SK-N-SH treated with all-trans-retinoic acid at 6 μM for 48 hours (cell line): ENCODE measurements at regions not wholly inside any gene's neighbourhood (a gene's known extent, or its start where the extent isn't known, plus 50 kb on each side); places are given as distances from the start of the nearest gene placed in this dataset.

Source experiments
- ATAC-seq: fragments of 200-7000 bp; cut with Tn5 transposase; 3 replicates; pipeline ENCODE4 v1.9.1; 2020; ENCODE audit warnings: mild to moderate bottlenecking, moderate library complexity
- ARNTL ChIP-seq: fragments of 450-650 bp; formaldehyde crosslinking; IDR thresholded peaks from 2 replicates; pipeline ENCODE4 v1.5.0; 2020; ENCODE audit warnings: low read depth, mild to moderate bottlenecking, moderate library complexity, borderline replicate concordance
- BACH2 ChIP-seq: fragments of 250-450 bp; sonication (Bioruptor Pico); IDR thresholded peaks from 2 replicates; pipeline ENCODE4 v1.9.0; 2021; ENCODE audit warnings: mild to moderate bottlenecking, borderline replicate concordance
- CSDC2 ChIP-seq: fragments of 250-450 bp; sonication (Bioruptor Pico); IDR thresholded peaks from 2 replicates; pipeline ENCODE4 v1.5.0; 2020; ENCODE audit warnings: mild to moderate bottlenecking, moderate library complexity
- ESRRG ChIP-seq: fragments of 250-450 bp; sonication (Bioruptor Pico); IDR thresholded peaks from 2 replicates; pipeline ENCODE4 v1.6.1; 2021; ENCODE audit warnings: mild to moderate bottlenecking
- GLIS3 ChIP-seq: fragments of 250-450 bp; sonication (Bioruptor Pico); IDR thresholded peaks from 2 replicates; pipeline ENCODE4 v1.5.0; 2020; ENCODE audit warnings: mild to moderate bottlenecking, moderate library complexity
- ISL1 ChIP-seq: fragments of 250-450 bp; sonication (Bioruptor Pico); IDR thresholded peaks from 2 replicates; pipeline ENCODE4 v2.1.2; 2022; ENCODE audit warnings: mild to moderate bottlenecking, moderate library complexity
- OSR1 ChIP-seq: fragments of 250-450 bp; sonication (Bioruptor Pico); IDR thresholded peaks from 2 replicates; pipeline ENCODE4 v1.8.0; 2022; ENCODE audit warnings: moderate library complexity, mild to moderate bottlenecking, inconsistent platforms
- PPARA ChIP-seq: fragments of 250-450 bp; sonication (Bioruptor Pico); IDR thresholded peaks from 2 replicates; pipeline ENCODE4 v1.5.0; 2020; ENCODE audit warnings: mild to moderate bottlenecking, borderline replicate concordance
- RARB ChIP-seq: fragments of 250-450 bp; sonication (Bioruptor Pico); IDR thresholded peaks from 2 replicates; pipeline ENCODE4 v1.8.0; 2021; ENCODE audit warnings: mild to moderate bottlenecking, moderate library complexity
- SNAI2 ChIP-seq: fragments of 250-450 bp; sonication (Bioruptor Pico); IDR thresholded peaks from 2 replicates; pipeline ENCODE4 v1.5.0; 2020; ENCODE audit warnings: mild to moderate bottlenecking, moderate library complexity
- TCF4 ChIP-seq: fragments of 250-450 bp; sonication (Bioruptor Pico); IDR thresholded peaks from 2 replicates; pipeline ENCODE4 v1.8.0; 2021; ENCODE audit warnings: mild to moderate bottlenecking, moderate library complexity, borderline replicate concordance
- TOX ChIP-seq: fragments of 250-450 bp; sonication (Bioruptor Pico); IDR thresholded peaks from 2 replicates; pipeline ENCODE4 v1.8.0; 2021; ENCODE audit warnings: mild to moderate bottlenecking, moderate library complexity, borderline replicate concordance
- ZC3H10 ChIP-seq: fragments of 250-450 bp; sonication (Bioruptor Pico); IDR thresholded peaks from 2 replicates; pipeline ENCODE4 v1.5.1; 2021; ENCODE audit warnings: mild to moderate bottlenecking, moderate library complexity
- ZFP3 ChIP-seq: fragments of 250-450 bp; sonication (Bioruptor Pico); IDR thresholded peaks from 2 replicates; pipeline ENCODE4 v1.5.0; 2020; ENCODE audit warnings: mild to moderate bottlenecking, moderate library complexity
- ZFP30 ChIP-seq: fragments of 450-650 bp; formaldehyde crosslinking; IDR thresholded peaks from 2 replicates; pipeline ENCODE4 v1.5.0; 2022; ENCODE audit warnings: mild to moderate bottlenecking, moderate library complexity
- ZNF565 ChIP-seq: fragments of 450-650 bp; formaldehyde crosslinking; conservative IDR thresholded peaks from 2 replicates; pipeline ENCODE4 v1.5.0; 2020; ENCODE audit warnings: low read depth, mild to moderate bottlenecking, moderate library complexity
- ZNF70 ChIP-seq: fragments of 450-650 bp; formaldehyde crosslinking; IDR thresholded peaks from 2 replicates; pipeline ENCODE4 v1.5.0; 2020; ENCODE audit warnings: mild to moderate bottlenecking, moderate library complexity
- ZNF8 ChIP-seq: fragments of 450-650 bp; formaldehyde crosslinking; IDR thresholded peaks from 2 replicates; pipeline ENCODE4 v1.5.0; 2020; ENCODE audit warnings: mild to moderate bottlenecking, moderate library complexity
- TF ChIP-seq, protein P1 (sequence below): fragments of 250-450 bp; sonication (Bioruptor Pico); IDR thresholded peaks from 2 replicates; pipeline ENCODE4 v1.8.0; 2020; ENCODE audit warnings: mild to moderate bottlenecking, moderate library complexity, borderline replicate concordance
- TF ChIP-seq, protein P2 (sequence below): fragments of 250-450 bp; sonication (Bioruptor Pico); IDR thresholded peaks from 2 replicates; pipeline ENCODE4 v1.8.0; 2021; ENCODE audit warnings: low read depth, mild to moderate bottlenecking, moderate library complexity, borderline replicate concordance
- TF ChIP-seq, protein P3 (sequence below): fragments of 250-450 bp; sonication (Bioruptor Pico); IDR thresholded peaks from 2 replicates; pipeline ENCODE4 v1.5.1; 2021; ENCODE audit warnings: mild to moderate bottlenecking, moderate library complexity
- TF ChIP-seq, protein P4 (sequence below): fragments of 250-450 bp; sonication (Bioruptor Pico); IDR thresholded peaks from 2 replicates; pipeline ENCODE4 v1.5.1; 2020; ENCODE audit warnings: low read depth, mild to moderate bottlenecking, moderate library complexity
- TF ChIP-seq, protein P5 (sequence below): fragments of 250-450 bp; sonication (Bioruptor Pico); IDR thresholded peaks from 2 replicates; pipeline ENCODE4 v1.5.0; 2020; ENCODE audit warnings: mild to moderate bottlenecking, moderate library complexity

DNA sequence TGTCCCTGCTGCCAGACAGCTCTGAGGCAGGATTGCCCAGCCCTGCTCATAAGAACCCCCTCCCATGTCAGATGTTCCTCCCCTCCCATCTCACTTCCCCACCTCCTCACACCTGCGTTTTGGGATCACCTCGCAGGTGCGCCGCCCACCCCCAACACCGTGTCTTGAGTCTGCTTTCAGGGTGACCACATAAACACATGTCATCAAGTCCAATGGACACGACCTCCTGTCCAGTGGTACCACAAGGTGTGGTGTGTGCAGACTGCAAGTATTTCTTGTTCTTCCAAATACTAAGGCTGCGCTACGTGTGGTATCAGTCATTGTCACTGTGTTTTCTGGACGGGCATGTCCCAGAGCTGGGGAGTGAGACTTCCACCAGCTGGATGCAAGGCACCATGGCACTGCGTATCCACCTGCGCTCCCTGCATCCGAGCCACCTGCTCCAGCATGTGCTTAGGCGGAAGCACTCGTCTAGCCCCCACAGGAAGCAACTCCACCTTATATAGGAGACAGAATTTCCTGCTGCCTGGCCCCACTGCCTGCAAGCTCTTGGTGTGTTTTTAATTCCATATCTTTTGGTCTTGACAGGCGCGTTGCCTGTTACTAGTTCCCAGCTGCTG lies 119.7 kb upstream of the NXT1 start:
- no peak for ATAC-seq
- TF ChIP-seq SNAI2 (CRISPR knock-in tag) (no peak), ZNF565 (CRISPR knock-in tag) (no peak), GLIS3 (CRISPR knock-in tag) (no peak), ZNF70 (CRISPR knock-in tag) (no peak), ZNF8 (no peak), TOX (no peak)
- TF ChIP-seq, protein P1, sequence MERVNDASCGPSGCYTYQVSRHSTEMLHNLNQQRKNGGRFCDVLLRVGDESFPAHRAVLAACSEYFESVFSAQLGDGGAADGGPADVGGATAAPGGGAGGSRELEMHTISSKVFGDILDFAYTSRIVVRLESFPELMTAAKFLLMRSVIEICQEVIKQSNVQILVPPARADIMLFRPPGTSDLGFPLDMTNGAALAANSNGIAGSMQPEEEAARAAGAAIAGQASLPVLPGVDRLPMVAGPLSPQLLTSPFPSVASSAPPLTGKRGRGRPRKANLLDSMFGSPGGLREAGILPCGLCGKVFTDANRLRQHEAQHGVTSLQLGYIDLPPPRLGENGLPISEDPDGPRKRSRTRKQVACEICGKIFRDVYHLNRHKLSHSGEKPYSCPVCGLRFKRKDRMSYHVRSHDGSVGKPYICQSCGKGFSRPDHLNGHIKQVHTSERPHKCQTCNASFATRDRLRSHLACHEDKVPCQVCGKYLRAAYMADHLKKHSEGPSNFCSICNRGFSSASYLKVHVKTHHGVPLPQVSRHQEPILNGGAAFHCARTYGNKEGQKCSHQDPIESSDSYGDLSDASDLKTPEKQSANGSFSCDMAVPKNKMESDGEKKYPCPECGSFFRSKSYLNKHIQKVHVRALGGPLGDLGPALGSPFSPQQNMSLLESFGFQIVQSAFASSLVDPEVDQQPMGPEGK (CRISPR knock-in tag), result no peak
- TF ChIP-seq, all 23 proteins: peak for 0

DNA sequence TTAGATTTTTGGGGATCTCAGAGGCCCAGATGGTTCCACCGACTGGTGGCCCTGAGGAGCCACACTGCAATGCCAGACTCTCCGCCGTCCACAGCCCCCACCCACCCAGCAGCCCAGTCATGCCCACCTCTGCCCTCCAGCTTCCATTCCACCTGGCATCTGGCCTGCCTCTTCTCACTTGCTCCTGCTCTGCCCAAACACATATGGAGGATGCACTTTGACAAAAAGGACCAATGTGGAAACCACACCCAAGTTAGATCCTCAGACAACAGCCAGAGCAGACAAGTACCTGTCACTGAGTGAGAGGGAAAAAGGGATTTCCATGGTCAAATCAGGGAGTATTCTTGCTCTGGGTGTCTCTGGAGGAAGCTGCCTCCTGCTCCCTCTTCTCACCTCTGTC lies 120.6 kb upstream of the NXT1 start:
- TF ChIP-seq ZC3H10 (CRISPR knock-in tag) (no peak), ZFP3 (CRISPR knock-in tag) (no peak), ZNF565 (CRISPR knock-in tag) (no peak), TCF4 (CRISPR knock-in tag) (no peak), ARNTL (CRISPR knock-in tag) (no peak), RARB (CRISPR knock-in tag) (no peak), OSR1 (CRISPR knock-in tag) (no peak), ZFP30 (CRISPR knock-in tag) (no peak), CSDC2 (no peak), ZNF8 (no peak), BACH2 (CRISPR knock-in tag) (no peak), TOX (no peak), ESRRG (no peak), GLIS3 (CRISPR knock-in tag) (no peak), SNAI2 (CRISPR knock-in tag) (no peak)
- TF ChIP-seq, protein P2, sequence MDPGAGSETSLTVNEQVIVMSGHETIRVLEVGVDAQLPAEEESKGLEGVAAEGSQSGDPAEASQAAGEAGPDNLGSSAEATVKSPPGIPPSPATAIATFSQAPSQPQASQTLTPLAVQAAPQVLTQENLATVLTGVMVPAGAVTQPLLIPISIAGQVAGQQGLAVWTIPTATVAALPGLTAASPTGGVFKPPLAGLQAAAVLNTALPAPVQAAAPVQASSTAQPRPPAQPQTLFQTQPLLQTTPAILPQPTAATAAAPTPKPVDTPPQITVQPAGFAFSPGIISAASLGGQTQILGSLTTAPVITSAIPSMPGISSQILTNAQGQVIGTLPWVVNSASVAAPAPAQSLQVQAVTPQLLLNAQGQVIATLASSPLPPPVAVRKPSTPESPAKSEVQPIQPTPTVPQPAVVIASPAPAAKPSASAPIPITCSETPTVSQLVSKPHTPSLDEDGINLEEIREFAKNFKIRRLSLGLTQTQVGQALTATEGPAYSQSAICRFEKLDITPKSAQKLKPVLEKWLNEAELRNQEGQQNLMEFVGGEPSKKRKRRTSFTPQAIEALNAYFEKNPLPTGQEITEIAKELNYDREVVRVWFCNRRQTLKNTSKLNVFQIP (CRISPR knock-in tag), result no peak
- TF ChIP-seq, protein P3, sequence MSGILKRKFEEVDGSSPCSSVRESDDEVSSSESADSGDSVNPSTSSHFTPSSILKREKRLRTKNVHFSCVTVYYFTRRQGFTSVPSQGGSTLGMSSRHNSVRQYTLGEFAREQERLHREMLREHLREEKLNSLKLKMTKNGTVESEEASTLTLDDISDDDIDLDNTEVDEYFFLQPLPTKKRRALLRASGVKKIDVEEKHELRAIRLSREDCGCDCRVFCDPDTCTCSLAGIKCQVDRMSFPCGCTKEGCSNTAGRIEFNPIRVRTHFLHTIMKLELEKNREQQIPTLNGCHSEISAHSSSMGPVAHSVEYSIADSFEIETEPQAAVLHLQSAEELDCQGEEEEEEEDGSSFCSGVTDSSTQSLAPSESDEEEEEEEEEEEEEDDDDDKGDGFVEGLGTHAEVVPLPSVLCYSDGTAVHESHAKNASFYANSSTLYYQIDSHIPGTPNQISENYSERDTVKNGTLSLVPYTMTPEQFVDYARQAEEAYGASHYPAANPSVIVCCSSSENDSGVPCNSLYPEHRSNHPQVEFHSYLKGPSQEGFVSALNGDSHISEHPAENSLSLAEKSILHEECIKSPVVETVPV (CRISPR knock-in tag), result no peak
- TF ChIP-seq, protein P4, sequence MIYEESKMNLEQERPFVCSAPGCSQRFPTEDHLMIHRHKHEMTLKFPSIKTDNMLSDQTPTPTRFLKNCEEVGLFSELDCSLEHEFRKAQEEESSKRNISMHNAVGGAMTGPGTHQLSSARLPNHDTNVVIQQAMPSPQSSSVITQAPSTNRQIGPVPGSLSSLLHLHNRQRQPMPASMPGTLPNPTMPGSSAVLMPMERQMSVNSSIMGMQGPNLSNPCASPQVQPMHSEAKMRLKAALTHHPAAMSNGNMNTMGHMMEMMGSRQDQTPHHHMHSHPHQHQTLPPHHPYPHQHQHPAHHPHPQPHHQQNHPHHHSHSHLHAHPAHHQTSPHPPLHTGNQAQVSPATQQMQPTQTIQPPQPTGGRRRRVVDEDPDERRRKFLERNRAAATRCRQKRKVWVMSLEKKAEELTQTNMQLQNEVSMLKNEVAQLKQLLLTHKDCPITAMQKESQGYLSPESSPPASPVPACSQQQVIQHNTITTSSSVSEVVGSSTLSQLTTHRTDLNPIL (CRISPR knock-in tag), result no peak
- TF ChIP-seq, protein P5, sequence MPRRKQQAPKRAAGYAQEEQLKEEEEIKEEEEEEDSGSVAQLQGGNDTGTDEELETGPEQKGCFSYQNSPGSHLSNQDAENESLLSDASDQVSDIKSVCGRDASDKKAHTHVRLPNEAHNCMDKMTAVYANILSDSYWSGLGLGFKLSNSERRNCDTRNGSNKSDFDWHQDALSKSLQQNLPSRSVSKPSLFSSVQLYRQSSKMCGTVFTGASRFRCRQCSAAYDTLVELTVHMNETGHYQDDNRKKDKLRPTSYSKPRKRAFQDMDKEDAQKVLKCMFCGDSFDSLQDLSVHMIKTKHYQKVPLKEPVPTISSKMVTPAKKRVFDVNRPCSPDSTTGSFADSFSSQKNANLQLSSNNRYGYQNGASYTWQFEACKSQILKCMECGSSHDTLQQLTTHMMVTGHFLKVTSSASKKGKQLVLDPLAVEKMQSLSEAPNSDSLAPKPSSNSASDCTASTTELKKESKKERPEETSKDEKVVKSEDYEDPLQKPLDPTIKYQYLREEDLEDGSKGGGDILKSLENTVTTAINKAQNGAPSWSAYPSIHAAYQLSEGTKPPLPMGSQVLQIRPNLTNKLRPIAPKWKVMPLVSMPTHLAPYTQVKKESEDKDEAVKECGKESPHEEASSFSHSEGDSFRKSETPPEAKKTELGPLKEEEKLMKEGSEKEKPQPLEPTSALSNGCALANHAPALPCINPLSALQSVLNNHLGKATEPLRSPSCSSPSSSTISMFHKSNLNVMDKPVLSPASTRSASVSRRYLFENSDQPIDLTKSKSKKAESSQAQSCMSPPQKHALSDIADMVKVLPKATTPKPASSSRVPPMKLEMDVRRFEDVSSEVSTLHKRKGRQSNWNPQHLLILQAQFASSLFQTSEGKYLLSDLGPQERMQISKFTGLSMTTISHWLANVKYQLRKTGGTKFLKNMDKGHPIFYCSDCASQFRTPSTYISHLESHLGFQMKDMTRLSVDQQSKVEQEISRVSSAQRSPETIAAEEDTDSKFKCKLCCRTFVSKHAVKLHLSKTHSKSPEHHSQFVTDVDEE (CRISPR knock-in tag), result no peak
- ATAC-seq, result no peak

DNA sequence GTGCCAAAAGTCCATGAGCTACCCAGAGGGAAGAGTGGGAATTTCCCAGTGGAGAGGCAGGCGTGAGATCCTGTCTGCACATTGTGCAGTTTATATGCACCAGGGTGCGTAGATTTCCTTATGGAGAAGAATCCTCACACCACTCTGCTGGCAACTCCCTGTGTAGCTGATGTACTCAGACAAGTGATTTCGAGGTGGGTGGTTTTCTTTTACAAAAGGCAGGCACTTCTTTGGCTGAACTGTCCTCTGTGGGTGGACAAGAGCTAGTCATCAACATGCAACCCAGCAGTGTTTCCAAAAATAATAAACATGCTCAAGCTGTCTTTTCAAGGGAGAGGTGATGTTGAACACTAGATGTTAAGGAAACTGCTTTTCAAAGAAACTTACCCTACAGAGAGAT lies 121.7 kb upstream of the NXT1 start:
- no peak for ATAC-seq
- TF ChIP-seq ZNF565 (CRISPR knock-in tag), result no peak
- no peak for TF ChIP-seq PPARA (CRISPR knock-in tag)
- TF ChIP-seq ZNF8, result no peak
- TF ChIP-seq, protein P1 (CRISPR knock-in tag), result no peak
- TF ChIP-seq ZNF70 (CRISPR knock-in tag), result no peak
- no peak for TF ChIP-seq TOX
- TF ChIP-seq, protein P3 (CRISPR knock-in tag), result no peak
- no peak for TF ChIP-seq ZFP3 (CRISPR knock-in tag)
- TF ChIP-seq ZFP30 (CRISPR knock-in tag), result no peak
- no peak for TF ChIP-seq ISL1 (CRISPR knock-in tag)
- no peak for TF ChIP-seq BACH2 (CRISPR knock-in tag)
- TF ChIP-seq TCF4 (CRISPR knock-in tag), result no peak
